ENCODE measurements at regions not wholly inside any gene's neighbourhood (a gene's known extent, or its start where the extent isn't known, plus 50 kb on each side); places are given as distances from the start of the nearest gene placed in this dataset.

DNA sequence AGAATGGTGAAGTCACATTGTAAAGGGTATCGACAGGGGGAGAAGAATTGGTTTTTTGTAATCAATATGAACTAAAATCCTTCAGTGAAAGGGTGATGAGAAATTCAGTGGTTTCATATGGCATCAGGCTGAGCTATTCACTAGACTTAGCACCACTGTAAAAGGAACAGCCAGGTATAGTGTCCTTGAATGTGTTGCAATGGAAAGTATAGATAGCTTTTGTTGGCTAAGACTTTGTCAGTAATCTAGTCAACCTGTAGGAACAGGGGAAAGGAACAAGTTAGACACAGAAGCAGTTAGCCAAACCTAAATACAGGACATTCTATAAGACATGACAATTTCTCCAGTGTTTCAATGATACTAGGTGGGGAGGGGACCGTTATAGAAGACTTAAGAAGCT is 172.6 kb upstream of the MOCS1 start:
- Histone ChIP-seq H3K27me3 (no peaks in the 10 kb centered on the region), H3K36me3 (no peaks in the 10 kb centered on the region), H3K4me1 (ENCODE audit: control insufficient read depth in 1 of 2, insufficient read depth in 1 of 2, low read depth in 1 of 2, low read length in 1 of 2) (no peaks in the 10 kb centered on the region), H3K9me3 (no peaks in the 10 kb centered on the region), H3K4me3 (ENCODE audit: low read depth in 1 of 2, low read length in 1 of 2) (no peak overlapping the region), H3K27ac (no peak overlapping the region)
- TF ChIP-seq, protein P1, sequence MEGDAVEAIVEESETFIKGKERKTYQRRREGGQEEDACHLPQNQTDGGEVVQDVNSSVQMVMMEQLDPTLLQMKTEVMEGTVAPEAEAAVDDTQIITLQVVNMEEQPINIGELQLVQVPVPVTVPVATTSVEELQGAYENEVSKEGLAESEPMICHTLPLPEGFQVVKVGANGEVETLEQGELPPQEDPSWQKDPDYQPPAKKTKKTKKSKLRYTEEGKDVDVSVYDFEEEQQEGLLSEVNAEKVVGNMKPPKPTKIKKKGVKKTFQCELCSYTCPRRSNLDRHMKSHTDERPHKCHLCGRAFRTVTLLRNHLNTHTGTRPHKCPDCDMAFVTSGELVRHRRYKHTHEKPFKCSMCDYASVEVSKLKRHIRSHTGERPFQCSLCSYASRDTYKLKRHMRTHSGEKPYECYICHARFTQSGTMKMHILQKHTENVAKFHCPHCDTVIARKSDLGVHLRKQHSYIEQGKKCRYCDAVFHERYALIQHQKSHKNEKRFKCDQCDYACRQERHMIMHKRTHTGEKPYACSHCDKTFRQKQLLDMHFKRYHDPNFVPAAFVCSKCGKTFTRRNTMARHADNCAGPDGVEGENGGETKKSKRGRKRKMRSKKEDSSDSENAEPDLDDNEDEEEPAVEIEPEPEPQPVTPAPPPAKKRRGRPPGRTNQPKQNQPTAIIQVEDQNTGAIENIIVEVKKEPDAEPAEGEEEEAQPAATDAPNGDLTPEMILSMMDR (IDR thresholded peaks at IDR 0.05): no peak

DNA sequence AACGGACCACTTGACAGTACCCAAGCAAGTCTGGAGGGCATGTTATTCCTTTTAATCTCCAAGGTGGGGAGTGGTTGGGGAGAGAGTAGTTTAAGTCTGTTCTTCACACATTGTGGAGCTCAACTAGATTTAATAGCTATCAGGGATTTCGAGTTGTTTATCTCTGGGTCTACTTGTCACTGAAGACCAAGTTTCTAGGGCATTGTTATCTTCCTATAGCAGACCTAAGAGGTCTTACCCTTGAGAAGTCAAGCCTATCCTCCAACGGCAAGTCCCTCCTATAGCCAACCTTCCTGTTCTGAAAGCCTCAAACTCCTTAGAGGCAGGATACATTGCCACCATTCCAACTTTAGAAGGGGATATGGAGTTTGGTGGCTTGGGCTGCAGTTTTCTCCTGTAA is 164.5 kb upstream of the MOCS1 start:
- no peak overlapping the region for H3K27ac ChIP-seq
- H3K4me3 ChIP-seq (ENCODE audit: low read depth in 1 of 2, low read length in 1 of 2): no peak overlapping the region
- H3K27me3 ChIP-seq: no peaks in the 10 kb centered on the region
- no peaks in the 10 kb centered on the region for H3K4me1 ChIP-seq (ENCODE audit: control insufficient read depth in 1 of 2, insufficient read depth in 1 of 2, low read depth in 1 of 2, low read length in 1 of 2)
- H3K36me3 ChIP-seq: no peaks in the 10 kb centered on the region
- no peaks in the 10 kb centered on the region for H3K9me3 ChIP-seq
- TF ChIP-seq, protein P1 (IDR thresholded peaks at IDR 0.05): no peak

DNA sequence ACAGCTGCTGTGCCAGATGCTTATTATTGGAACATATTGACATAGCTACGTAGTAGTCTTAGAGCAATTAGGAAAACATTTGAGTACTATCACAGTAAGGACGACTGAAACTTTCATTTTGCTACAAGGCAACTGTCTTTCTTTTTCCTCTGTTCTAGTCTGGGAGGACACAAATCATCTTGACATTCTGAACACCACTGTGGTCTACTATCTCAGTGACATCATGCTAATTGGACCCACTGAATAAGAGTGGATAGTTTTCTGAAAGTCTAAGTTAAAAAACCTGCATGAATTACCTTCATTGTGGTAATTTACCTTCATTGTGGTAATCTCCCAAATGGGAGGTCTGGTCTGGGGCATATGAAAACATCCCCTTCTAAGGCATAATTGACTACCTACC is 163.3 kb upstream of the MOCS1 start:
- H3K9me3 ChIP-seq: no peaks in the 10 kb centered on the region
- H3K27me3 ChIP-seq: no peaks in the 10 kb centered on the region
- H3K4me1 ChIP-seq (ENCODE audit: control insufficient read depth in 1 of 2, insufficient read depth in 1 of 2, low read depth in 1 of 2, low read length in 1 of 2): no peaks in the 10 kb centered on the region
- TF ChIP-seq, protein P1 (IDR thresholded peaks at IDR 0.05): no peak
- H3K27ac ChIP-seq: no peak overlapping the region
- H3K36me3 ChIP-seq: no peaks in the 10 kb centered on the region
- H3K4me3 ChIP-seq (ENCODE audit: low read depth in 1 of 2, low read length in 1 of 2): no peak overlapping the region

DNA sequence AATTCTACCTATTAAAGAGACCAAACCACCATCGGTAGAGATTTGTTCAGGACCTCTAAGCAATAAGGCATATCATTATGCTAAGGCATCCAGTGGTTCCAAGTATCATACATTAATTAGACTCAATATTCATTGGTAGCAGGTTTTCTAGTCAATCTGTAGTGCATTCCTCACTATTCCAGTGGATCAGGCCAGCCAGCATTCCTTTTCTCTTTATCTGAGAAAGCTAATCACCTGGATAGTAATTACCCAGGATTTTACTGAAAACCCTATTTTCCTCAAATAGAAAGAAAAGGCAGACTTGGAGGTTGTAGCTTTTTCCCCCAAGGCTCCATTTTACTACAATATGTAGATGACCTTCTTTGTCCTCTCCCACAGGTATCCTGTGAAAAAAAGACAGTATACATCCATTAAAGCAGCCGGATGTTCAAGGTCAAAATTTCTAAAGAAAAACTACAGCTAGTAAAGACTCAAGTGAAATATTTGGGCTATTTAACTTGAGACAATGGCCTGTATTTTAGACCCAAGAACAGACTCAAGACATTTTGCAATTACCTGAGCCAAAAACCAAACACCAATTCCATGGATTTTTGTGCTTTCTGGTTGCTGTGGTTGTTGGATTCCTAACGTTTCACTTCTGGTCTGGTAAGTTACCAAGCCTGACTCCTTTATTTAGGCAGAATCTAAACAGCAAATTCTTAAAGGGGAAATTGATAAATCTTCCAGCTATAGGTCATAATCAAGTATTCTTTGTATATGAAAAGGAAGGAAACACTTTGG is 149.1 kb upstream of the MOCS1 start:
- Histone ChIP-seq H3K4me3 (ENCODE audit: low read depth in 1 of 2, low read length in 1 of 2) (no peak overlapping the region), H3K9me3 (no peaks in the 10 kb centered on the region), H3K27ac (no peak overlapping the region), H3K4me1 (ENCODE audit: control insufficient read depth in 1 of 2, insufficient read depth in 1 of 2, low read depth in 1 of 2, low read length in 1 of 2) (no peaks in the 10 kb centered on the region), H3K36me3 (no peaks in the 10 kb centered on the region), H3K27me3 (no peaks in the 10 kb centered on the region)
- TF ChIP-seq, protein P1 (IDR thresholded peaks at IDR 0.05): no peak

DNA sequence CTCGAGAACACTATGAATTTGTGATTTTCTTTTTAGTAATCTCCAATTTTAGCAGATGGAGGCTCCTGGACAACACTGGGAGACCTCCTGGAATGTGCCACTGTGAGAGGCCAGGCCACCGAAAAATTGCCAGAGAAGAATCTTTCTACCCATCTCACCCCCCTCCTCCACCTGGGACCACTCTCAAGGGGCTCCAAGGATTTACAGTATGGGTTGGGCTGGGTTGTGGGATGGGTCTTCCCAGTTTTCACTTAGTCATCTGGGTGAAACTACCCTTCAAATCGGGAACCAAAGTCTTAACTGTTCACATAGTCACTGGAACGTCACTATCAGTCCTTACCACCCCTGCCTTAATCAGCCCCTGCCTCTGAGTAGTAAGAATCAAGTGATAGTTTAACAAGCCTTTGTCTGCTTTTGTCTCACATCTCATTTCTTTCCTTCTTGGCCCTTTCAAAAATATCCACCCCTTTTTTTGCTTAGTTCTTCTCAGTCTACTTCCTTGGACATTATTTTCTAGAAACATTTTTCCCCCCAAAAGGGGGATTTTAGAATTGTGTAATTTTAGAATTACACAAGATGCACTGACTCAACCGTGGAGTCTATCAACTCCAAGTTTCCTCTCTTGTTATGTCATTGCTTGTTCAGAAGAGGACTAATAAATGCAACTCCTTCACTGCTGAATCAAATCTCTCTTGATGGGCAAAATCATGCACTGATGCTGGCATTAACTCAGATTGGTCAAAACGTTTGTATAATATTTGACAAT is 148.2 kb upstream of the MOCS1 start:
- Histone ChIP-seq H3K9me3 (no peaks in the 10 kb centered on the region), H3K4me3 (ENCODE audit: low read depth in 1 of 2, low read length in 1 of 2) (no peak overlapping the region), H3K27ac (no peak overlapping the region), H3K36me3 (no peaks in the 10 kb centered on the region), H3K27me3 (no peaks in the 10 kb centered on the region), H3K4me1 (ENCODE audit: control insufficient read depth in 1 of 2, insufficient read depth in 1 of 2, low read depth in 1 of 2, low read length in 1 of 2) (no peaks in the 10 kb centered on the region)
- TF ChIP-seq, protein P1 (IDR thresholded peaks at IDR 0.05): no peak

All from neutrophil (primary cell).